ENCODE measurements at regions not wholly inside any gene's neighbourhood (a gene's known extent, or its start where the extent isn't known, plus 50 kb on each side); places are given as distances from the start of the nearest gene placed in this dataset.

DNA sequence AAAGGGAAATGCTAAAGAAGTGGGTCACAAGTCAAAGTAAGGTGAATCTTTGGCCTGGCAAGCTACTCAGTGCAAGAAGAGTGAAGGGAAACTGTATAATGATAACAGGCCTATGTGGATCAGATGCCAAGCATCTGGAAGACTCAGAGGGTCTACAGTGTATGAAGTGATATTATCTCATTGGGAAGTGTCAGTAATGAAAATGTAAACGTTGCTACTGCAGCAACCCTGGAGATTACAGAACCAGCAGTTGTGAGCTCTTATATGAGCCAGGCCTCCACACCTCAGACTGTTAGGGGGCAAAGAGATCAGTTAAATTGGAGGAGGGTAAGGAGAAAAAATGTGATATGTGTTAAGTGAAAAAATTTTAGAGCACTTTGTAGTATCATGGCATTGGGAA lies 195.4 kb upstream of the DPH6 start (continued):
- TF ChIP-seq SIN3A (IDR thresholded peaks at IDR 0.05; ENCODE audit: low read depth) (no peak), CBX3 (IDR thresholded peaks at IDR 0.05; ENCODE audit: low read depth) (no peak), CEBPB (IDR thresholded peaks at IDR 0.05; ENCODE audit: low read depth) (no peak), POLR2AphosphoS5 (IDR thresholded peaks at IDR 0.05; ENCODE audit: low read depth, low read length) (no peak), JUND (IDR thresholded peaks at IDR 0.05) (no peak), EGR1 (IDR thresholded peaks at IDR 0.05; ENCODE audit: low read depth) (no peak)
- TF ChIP-seq, protein P1, sequence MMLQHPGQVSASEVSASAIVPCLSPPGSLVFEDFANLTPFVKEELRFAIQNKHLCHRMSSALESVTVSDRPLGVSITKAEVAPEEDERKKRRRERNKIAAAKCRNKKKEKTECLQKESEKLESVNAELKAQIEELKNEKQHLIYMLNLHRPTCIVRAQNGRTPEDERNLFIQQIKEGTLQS (IDR thresholded peaks at IDR 0.05): no peak

GRCh38 chr15:35741881-35742280 lies 195.9 kb upstream of the DPH6 start:
- POLR2A ChIA-PET: no interaction called here
- TF ChIP-seq SRF (IDR thresholded peaks at IDR 0.05; ENCODE audit: low read depth) (no peak), EGR1 (IDR thresholded peaks at IDR 0.05; ENCODE audit: low read depth) (no peak), EZH2 (IDR thresholded peaks at IDR 0.05) (no peak), CBX3 (IDR thresholded peaks at IDR 0.05; ENCODE audit: low read depth) (no peak), TCF7L2 (IDR thresholded peaks at IDR 0.05; ENCODE audit: borderline replicate concordance, extremely low read depth, insufficient read depth, insufficient read length) (no peak), FOSL1 (IDR thresholded peaks at IDR 0.05; ENCODE audit: low read depth) (no peak), YY1 (IDR thresholded peaks at IDR 0.05; ENCODE audit: extremely low read depth, insufficient replicate concordance, low read depth, low read length) (no peak), ZFX (IDR thresholded peaks at IDR 0.05) (no peak), REST (IDR thresholded peaks at IDR 0.05; ENCODE audit: low read depth) (no peak), SIN3A (IDR thresholded peaks at IDR 0.05; ENCODE audit: low read depth) (no peak), SP1 (IDR thresholded peaks at IDR 0.05; ENCODE audit: low read depth) (no peak), JUND (IDR thresholded peaks at IDR 0.05) (no peak), ZNF274 (IDR thresholded peaks at IDR 0.05; ENCODE audit: low read depth, low read length) (no peak), POLR2A (IDR thresholded peaks at IDR 0.05; ENCODE audit: borderline replicate concordance, extremely low read depth, insufficient read depth, insufficient read length) (no peak), RAD21 (IDR thresholded peaks at IDR 0.05; ENCODE audit: low read depth) (no peak), CEBPB (IDR thresholded peaks at IDR 0.05; ENCODE audit: low read depth) (no peak)
- TF ChIP-seq, protein P2, sequence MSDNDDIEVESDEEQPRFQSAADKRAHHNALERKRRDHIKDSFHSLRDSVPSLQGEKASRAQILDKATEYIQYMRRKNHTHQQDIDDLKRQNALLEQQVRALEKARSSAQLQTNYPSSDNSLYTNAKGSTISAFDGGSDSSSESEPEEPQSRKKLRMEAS (IDR thresholded peaks at IDR 0.05): no peak
- TF ChIP-seq, protein P3, sequence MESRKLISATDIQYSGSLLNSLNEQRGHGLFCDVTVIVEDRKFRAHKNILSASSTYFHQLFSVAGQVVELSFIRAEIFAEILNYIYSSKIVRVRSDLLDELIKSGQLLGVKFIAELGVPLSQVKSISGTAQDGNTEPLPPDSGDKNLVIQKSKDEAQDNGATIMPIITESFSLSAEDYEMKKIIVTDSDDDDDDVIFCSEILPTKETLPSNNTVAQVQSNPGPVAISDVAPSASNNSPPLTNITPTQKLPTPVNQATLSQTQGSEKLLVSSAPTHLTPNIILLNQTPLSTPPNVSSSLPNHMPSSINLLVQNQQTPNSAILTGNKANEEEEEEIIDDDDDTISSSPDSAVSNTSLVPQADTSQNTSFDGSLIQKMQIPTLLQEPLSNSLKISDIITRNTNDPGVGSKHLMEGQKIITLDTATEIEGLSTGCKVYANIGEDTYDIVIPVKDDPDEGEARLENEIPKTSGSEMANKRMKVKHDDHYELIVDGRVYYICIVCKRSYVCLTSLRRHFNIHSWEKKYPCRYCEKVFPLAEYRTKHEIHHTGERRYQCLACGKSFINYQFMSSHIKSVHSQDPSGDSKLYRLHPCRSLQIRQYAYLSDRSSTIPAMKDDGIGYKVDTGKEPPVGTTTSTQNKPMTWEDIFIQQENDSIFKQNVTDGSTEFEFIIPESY (IDR thresholded peaks at IDR 0.05; ENCODE audit: extremely low read depth, insufficient replicate concordance, low read length): no peak
- TF ChIP-seq, protein P1 (IDR thresholded peaks at IDR 0.05): no peak

More at GRCh38 chr15:35741881-35742280, 195.9 kb upstream of the DPH6 start:
- Histone ChIP-seq H3K9ac (ENCODE audit: low read length) (no peak overlapping the region), H4K20me1 (ENCODE audit: insufficient read depth) (no peaks in the 10 kb centered on the region), H3K79me2 (ENCODE audit: insufficient read depth, low read length) (no peaks in the 10 kb centered on the region), H3K27me3 (ENCODE audit: insufficient read depth, low read length) (no peaks in the 10 kb centered on the region), H3K4me1 (ENCODE audit: control insufficient read depth in 1 of 2, insufficient read depth in 2 of 2, low read length in 2 of 2) (peaks cover 16 to 20% of the 10 kb centered on the region in 2 experiments), H3K4me3 (replicated peaks in 1 of 2; ENCODE audit: low read depth in 1 of 2, low read length in 2 of 2) (no peak overlapping the region), H3K9me3 (ENCODE audit: control insufficient read depth in 1 of 2, insufficient read depth in 1 of 2, low read depth in 1 of 2, low read length in 2 of 2) (no peaks in the 10 kb centered on the region), H3K4me2 (ENCODE audit: low read length) (no peak overlapping the region), H3K27ac (ENCODE audit: low read depth, low read length) (no peak overlapping the region), H3K36me3 (ENCODE audit: control insufficient read depth in 1 of 2, insufficient read depth in 2 of 2, low read length in 2 of 2) (no peaks in the 10 kb centered on the region), H2AFZ (ENCODE audit: low read depth, low read length, poor library complexity, severe bottlenecking) (no peak overlapping the region), H3K9me2 (ENCODE audit: insufficient read depth) (no peaks in the 10 kb centered on the region; the same call in 1 of the 2 replicates)
- DNase-seq (ENCODE audit: low read depth, low spot score) (no peak), ATAC-seq (no peak)
- intact Hi-C loops (cut with micrococcal nuclease): no loop called here
- BruUV-seq (replicated peaks): no TSS peak
- ChIA-PET CTCF (interaction anchor here (1.6 kb wide), 1 partner anchor 10 kb away, joined by 5 read pairs; no protein-coding TSS in a partner anchor), RAD21 (ENCODE audit: low non-redundant PET in 1 of 2, low total read pairs in 2 of 2, uncharacterized antibody in 2 of 2, unreplicated experiment in 2 of 2) (no interaction called here)

All from HCT116 (cell line).